Ovary (tissue), 3 donors: ENCODE measurements at regions not wholly inside any gene's neighbourhood (a gene's known extent, or its start where the extent isn't known, plus 50 kb on each side); places are given as distances from the start of the nearest gene placed in this dataset.

Experiments
- EP300 ChIP-seq: sonication (generic); formaldehyde crosslinking; IDR thresholded peaks from one replicate; pipeline ENCODE4 v1.6.1; 2017; ENCODE audit warnings: antibody characterized with exemption
- POLR2A ChIP-seq: fragments of 450-650 bp; IDR thresholded peaks from one replicate; pipeline ENCODE4 v1.6.1; 2017; ENCODE audit warnings: antibody characterized with exemption, mild to moderate bottlenecking, moderate library complexity
- TF ChIP-seq, protein P1 (sequence below), 3 donors: fragments of 450-650 bp in 2 of 3; fragments of 200-600 bp in 1 of 3; IDR thresholded peaks; one replicate each; pipeline versions ENCODE4 v1.5.1 to v1.8.0; 2016 to 2022; ENCODE audit warnings: antibody characterized with exemption in 3 of 3, mild to moderate bottlenecking in 1 of 3
- donor health status: DM: no; HTN: no; CAD: no.

DNA sequence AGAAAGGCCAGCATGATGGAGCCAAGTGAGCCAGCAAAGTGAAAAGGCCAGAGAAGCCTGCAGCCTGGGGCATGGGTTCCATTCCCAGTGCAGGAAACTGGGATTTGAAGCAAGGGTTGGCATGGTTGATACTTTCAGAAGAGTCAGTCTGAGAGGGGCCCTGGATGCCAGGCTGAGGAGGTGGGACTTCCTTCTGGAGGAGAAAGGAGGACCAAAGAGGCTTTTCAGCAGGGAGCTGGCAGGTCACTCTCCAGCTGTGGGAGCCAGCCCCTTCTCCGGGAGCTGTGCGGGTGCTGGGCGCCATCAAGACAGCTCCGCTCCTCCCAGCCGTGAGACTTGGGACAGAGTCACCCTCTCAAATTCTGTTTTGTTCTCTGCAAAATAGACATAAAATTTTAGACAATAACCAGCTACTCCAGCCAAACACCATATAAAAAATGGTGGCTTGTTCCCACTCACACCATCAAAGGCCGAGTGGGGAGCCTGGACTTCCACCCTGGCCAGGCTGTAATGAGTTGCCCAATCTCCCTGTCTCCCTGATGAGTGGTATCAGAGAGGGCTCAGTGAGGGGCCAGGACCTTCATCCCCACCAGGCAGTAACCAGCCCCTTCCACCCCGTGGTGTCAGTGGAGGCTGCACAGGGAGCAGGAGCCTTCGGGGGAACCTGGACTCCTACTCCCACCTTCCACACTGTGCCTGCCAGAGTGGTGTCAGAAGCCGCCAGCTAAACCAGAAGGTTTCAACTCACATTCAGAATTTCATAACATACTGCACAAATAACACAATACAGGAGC is 133.6 kb upstream of the RET start:
- TF ChIP-seq, protein P1, sequence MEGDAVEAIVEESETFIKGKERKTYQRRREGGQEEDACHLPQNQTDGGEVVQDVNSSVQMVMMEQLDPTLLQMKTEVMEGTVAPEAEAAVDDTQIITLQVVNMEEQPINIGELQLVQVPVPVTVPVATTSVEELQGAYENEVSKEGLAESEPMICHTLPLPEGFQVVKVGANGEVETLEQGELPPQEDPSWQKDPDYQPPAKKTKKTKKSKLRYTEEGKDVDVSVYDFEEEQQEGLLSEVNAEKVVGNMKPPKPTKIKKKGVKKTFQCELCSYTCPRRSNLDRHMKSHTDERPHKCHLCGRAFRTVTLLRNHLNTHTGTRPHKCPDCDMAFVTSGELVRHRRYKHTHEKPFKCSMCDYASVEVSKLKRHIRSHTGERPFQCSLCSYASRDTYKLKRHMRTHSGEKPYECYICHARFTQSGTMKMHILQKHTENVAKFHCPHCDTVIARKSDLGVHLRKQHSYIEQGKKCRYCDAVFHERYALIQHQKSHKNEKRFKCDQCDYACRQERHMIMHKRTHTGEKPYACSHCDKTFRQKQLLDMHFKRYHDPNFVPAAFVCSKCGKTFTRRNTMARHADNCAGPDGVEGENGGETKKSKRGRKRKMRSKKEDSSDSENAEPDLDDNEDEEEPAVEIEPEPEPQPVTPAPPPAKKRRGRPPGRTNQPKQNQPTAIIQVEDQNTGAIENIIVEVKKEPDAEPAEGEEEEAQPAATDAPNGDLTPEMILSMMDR (IDR thresholded peaks at IDR 0.05), result no peak
- TF ChIP-seq POLR2A (no peak), EP300 (no peak)
